Renal cortex interstitium (tissue), 11 donors: ENCODE measurements at regions not wholly inside any gene's neighbourhood (a gene's known extent, or its start where the extent isn't known, plus 50 kb on each side); places are given as distances from the start of the nearest gene placed in this dataset.
"Not testable (repeated sequence)": the region's sequence is repeated elsewhere in the genome, so short reads cannot be mapped to it uniquely, and the experiment has no call there.

ENCODE experiments used
- DNase-seq, 11 donors: peaks; one replicate each; pipeline ENCODE4 v3.0.0-alpha.2; 2013; ENCODE audit warnings: low read depth in 9 of 11, low spot score in 4 of 11; ENCODE audit errors: extremely low read depth in 1 of 11

- no peak for DNase-seq
These were observed 297.2 kb downstream of the NDUFA10 start for GRCh38 chr2:239727776-239728600.

- no peak for DNase-seq
These were observed 297.9 kb downstream of the NDUFA10 start for GRCh38 chr2:239727182-239727775.

DNA sequence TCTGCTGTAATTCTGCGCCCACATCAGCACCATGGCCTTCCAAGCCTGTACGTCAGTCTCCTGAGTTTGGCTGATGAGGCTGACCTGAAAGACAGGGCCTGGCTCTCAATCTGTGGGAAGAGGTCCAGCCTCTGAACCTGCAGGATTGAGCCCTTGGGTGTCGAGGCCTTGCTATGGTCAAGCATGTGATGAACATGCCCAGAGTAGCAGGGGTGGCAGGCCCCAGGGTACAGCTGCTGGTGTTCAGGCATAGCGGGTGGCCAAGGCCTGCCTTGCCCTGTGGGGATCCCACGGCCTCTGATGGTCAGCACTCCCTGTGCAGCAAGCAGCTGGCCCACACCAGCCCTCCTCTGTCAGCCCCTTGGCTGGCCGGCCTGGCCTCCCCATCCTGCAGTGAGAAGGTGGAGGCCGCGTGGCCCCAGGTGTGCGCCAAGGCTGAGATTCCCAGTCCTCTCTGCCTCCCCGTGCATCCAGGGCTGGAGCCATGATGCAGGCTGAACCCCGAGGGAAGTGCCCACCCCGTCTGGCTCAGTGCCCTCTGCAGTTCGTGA is 298.4 kb downstream of the NDUFA10 start:
- DNase-seq, result no peak

DNA sequence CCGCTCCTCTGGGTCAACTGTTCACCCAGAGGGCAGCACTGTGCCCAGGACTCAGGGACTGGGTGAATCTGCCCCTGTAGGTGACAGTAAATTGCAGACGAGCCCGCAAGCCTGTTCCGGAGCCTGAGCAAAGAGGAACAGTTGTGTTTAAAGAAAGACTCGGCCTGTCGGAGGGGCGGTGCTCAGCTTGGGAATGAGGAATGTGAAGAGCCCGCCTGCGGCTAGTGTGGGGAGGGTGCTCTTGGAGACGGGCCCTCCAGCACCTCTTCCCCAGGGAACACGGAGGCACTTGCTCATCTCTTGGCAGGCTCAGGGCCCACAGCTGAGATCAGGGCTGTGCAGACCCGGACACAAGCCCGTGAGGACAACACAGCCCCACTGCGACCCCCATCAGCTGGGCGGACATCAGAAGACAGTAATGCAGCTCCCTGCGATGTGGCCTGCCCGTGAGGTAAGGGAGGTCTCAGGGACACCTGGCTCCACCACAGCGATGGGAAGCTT is 299.0 kb downstream of the NDUFA10 start:
- DNase-seq, result no peak

- no peak for DNase-seq
These were observed 299.6 kb downstream of the NDUFA10 start for GRCh38 chr2:239725551-239725890.

GRCh38 chr2:239724851-239725550 is 300.1 kb downstream of the NDUFA10 start:
- no peak for DNase-seq

DNA sequence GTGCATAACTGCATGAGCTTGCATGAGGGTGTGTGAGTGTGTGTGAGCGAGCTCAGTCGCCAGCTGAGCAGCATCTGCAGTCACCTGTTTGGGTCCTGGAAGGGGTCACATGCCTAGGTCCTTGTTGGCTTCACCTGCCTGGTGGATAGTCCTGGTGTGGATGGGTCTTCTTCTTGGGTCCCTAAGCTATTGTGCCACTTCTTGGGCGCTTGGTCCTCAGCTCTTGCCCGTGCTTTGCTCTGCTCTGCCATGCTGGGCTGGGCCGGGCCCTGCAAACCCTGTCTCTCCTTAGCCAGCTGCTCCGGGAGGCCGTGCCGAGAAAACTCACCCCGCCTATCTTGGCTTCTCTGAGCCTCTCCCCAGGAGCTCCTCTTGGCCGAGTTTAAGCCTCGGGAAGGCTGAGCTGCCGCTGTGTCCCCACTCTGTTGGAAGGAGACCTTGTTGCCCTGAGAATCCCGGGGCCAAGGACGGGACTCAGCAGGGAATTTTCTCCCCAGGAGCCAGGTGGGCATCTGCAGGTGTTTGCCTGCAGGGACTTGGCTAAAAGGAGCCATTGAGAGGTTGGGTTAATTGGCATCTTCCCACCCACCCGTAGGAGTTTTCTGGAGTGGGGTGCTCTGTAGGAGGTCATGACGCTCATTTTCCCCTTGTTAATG is 300.8 kb downstream of the NDUFA10 start:
- no peak for DNase-seq

- DNase-seq, result no peak
These were observed 301.5 kb downstream of the NDUFA10 start for GRCh38 chr2:239723486-239724193.

GRCh38 chr2:239722760-239723470 is 302.2 kb downstream of the NDUFA10 start:
- no peak for DNase-seq

GRCh38 chr2:239721991-239722759 is 303.0 kb downstream of the NDUFA10 start:
- DNase-seq, result no peak

GRCh38 chr2:239721531-239721930 is 303.6 kb downstream of the NDUFA10 start:
- DNase-seq, result no peak

- no peak for DNase-seq
These were observed 304.5 kb downstream of the NDUFA10 start for GRCh38 chr2:239720361-239721360.

DNA sequence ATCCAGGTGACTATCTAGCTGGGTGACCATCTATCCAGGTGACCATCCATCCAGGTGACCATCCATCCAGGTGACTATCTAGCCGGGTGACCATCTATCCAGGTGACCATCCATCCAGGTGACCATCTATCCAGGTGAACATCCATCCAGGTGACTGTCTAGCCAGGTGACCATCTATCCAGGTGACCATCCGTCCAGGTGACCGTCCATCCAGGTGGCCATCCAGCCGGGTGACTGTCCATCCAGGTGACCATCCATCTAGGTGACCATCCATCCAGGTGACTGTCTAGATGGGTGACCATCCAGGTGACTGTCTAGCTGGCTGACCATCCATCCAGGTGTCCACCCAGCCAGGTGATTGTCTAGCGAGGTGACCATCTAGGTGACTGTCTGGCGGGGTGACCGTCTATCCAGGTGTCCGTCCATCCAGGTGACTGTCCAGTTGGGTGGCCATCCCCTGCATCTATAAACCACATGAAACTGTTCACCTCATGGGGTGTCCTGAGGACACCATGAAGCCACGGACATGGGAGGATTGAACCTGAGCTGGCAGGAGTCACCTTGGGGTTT is 305.3 kb downstream of the NDUFA10 start:
- no peak for DNase-seq

GRCh38 chr2:239718991-239719390 is 306.2 kb downstream of the NDUFA10 start:
- not testable (repeated sequence) for DNase-seq

DNA sequence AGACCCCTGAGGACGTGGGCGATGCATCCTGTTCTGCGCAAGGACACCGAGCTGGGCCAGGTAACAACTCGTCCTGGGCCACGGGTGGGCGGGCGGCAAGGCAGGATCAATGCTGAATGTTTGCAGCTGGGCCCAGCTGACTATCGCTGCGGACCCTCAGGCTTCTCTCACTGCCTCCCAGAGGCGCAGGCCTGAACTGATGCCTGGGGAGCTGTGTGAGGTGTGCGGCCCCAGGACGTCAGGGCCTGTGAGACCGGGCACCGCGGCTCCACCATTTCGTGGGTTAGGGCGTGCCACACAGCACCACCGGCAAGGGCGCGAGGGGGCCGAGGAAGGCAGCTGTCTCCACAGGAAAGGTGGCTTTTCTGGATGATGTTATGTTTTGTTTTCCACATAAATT is 307.4 kb downstream of the NDUFA10 start:
- DNase-seq, result no peak

DNA sequence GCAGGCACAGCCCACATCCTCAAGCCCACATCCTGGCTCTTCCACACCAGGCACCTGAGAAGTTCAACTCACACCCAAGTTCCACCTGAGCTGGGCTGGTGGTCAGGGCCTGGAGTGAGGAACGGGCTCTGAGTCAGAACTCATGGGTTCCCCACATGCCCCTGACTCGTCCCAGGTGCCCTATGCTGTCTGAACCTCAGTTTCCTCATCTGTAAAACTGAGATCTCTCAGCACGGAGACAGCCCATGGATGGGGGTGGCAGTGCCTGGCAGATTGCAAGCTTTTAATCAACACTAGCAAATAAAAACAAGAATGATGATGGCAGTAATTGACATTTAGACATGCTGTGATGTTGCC is 307.8 kb downstream of the NDUFA10 start:
- no peak for DNase-seq
